MM.1S (cell line): ENCODE measurements at regions not wholly inside any gene's neighbourhood (a gene's known extent, or its start where the extent isn't known, plus 50 kb on each side); places are given as distances from the start of the nearest gene placed in this dataset.

Experiments used
- EZH2 ChIP-seq: fragments of 300-600 bp; sonication (generic); optimal IDR thresholded peaks from 2 replicates; pipeline ENCODE3; 2017; ENCODE audit warnings: low read depth, mild to moderate bottlenecking, antibody characterized with exemption, low read length, mixed read lengths
- TF ChIP-seq, protein P1 (sequence below): fragments of 300-600 bp; sonication (generic); IDR thresholded peaks from 2 replicates; pipeline ENCODE4 v1.5.1; 2016; ENCODE audit warnings: antibody characterized with exemption, low read length, mixed read lengths

DNA sequence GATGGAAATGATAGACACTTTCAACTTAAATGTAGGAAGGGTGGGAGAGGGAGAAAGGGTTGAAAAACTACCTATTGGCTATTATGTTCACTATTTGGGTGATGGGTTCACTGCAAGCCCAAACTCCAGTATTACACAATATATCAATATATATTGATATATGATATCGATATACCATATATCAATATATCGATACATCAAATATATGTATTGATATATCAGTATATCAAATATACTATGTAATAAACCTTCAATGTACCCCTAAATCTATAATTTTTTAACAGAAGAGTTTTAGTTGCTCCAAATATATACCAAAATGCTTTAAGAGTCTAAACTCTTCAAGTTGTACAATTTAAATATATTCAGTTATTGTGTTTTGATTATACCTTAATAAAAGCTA, 302.0 kb upstream of the RGMB start:
- TF ChIP-seq, protein P1, sequence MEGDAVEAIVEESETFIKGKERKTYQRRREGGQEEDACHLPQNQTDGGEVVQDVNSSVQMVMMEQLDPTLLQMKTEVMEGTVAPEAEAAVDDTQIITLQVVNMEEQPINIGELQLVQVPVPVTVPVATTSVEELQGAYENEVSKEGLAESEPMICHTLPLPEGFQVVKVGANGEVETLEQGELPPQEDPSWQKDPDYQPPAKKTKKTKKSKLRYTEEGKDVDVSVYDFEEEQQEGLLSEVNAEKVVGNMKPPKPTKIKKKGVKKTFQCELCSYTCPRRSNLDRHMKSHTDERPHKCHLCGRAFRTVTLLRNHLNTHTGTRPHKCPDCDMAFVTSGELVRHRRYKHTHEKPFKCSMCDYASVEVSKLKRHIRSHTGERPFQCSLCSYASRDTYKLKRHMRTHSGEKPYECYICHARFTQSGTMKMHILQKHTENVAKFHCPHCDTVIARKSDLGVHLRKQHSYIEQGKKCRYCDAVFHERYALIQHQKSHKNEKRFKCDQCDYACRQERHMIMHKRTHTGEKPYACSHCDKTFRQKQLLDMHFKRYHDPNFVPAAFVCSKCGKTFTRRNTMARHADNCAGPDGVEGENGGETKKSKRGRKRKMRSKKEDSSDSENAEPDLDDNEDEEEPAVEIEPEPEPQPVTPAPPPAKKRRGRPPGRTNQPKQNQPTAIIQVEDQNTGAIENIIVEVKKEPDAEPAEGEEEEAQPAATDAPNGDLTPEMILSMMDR: no peak
- TF ChIP-seq EZH2: no peak
